Neural cell (in vitro differentiated cells): ENCODE measurements at regions not wholly inside any gene's neighbourhood (a gene's known extent, or its start where the extent isn't known, plus 50 kb on each side); places are given as distances from the start of the nearest gene placed in this dataset.
"Not testable (repeated sequence)": the region's sequence is repeated elsewhere in the genome, so short reads cannot be mapped to it uniquely, and the experiment has no call there.

Source experiments
- H2AFZ ChIP-seq: fragments of 200-600, 300-800 bp; sonication (generic), shearing (Covaris generic); 2 replicates; pipeline ENCODE4 v1.6.0; 2014; ENCODE audit warnings: low read depth, mild to moderate bottlenecking, antibody characterized with exemption, low read length, moderate library complexity
- H3F3A ChIP-seq: fragments of 200-600 bp; shearing (Covaris generic); 2 replicates; pipeline ENCODE4 v1.6.1; 2016; ENCODE audit warnings: mild to moderate bottlenecking, moderate library complexity, mixed read lengths, antibody characterized with exemption, low read length; ENCODE audit not compliant: insufficient read depth, poor library complexity, severe bottlenecking
- H3K27ac ChIP-seq: fragments of 200-600, 300-800 bp; sonication (generic), shearing (Covaris generic); 2 replicates; pipeline ENCODE4 v1.5.1; 2014; ENCODE audit warnings: mild to moderate bottlenecking, low read length, moderate library complexity
- H3K27me3 ChIP-seq: fragments of 300-800, 200-600 bp; sonication (generic), shearing (Covaris generic); 2 replicates; pipeline ENCODE4 v1.6.0; 2014; ENCODE audit warnings: mild to moderate bottlenecking, low read depth, low read length, moderate library complexity; ENCODE audit not compliant: insufficient read depth
- H3K36me3 ChIP-seq: fragments of 300-800, 200-600 bp; sonication (generic), shearing (Covaris generic); 2 replicates; pipeline ENCODE4 v1.5.1; 2014; ENCODE audit warnings: mild to moderate bottlenecking, antibody characterized with exemption, low read length, moderate library complexity; ENCODE audit not compliant: insufficient read depth
- H3K4me2 ChIP-seq: fragments of 300-800, 200-600 bp; sonication (generic), shearing (Covaris generic); 2 replicates; pipeline ENCODE4 v1.6.0; 2014; ENCODE audit warnings: mild to moderate bottlenecking, low read length
- H3K4me3 ChIP-seq: fragments of 300-800, 200-600 bp; sonication (generic), shearing (Covaris generic); 2 replicates; pipeline ENCODE4 v1.5.1; 2014; ENCODE audit warnings: mild to moderate bottlenecking, low read length, moderate library complexity
- H3K79me2 ChIP-seq: fragments of 200-600 bp; shearing (Covaris generic); replicated peaks from 2 replicates; pipeline ENCODE4 v1.6.0; 2014; ENCODE audit warnings: mild to moderate bottlenecking, low read length, moderate library complexity; ENCODE audit not compliant: insufficient read depth
- H3K9ac ChIP-seq: fragments of 300-800, 200-600 bp; sonication (generic), shearing (Covaris generic); 2 replicates; pipeline ENCODE4 v1.6.1; 2016; ENCODE audit warnings: mild to moderate bottlenecking, low read length, mixed read lengths
- H3K9me2 ChIP-seq: fragments of 200-600 bp; shearing (Covaris generic); 2 replicates; pipeline ENCODE4 v1.6.1; 2016; ENCODE audit warnings: mild to moderate bottlenecking, low read length, mixed read lengths; ENCODE audit not compliant: insufficient read depth
- H3K9me3 ChIP-seq: fragments of 200-600, 300-800 bp; sonication (generic), shearing (Covaris generic); 2 replicates; pipeline ENCODE4 v1.6.1; 2016; ENCODE audit warnings: mild to moderate bottlenecking, mixed run types, low read length, moderate library complexity, mixed read lengths
- H4K20me1 ChIP-seq: fragments of 200-600 bp; shearing (Covaris generic); 2 replicates; pipeline ENCODE4 v1.6.1; 2016; ENCODE audit warnings: mild to moderate bottlenecking, mixed run types; ENCODE audit not compliant: insufficient read depth
- CTCF ChIP-seq: fragments of 450-650 bp; IDR thresholded peaks from 2 replicates; pipeline ENCODE4 v1.5.1; 2014; ENCODE audit warnings: antibody characterized with exemption, mild to moderate bottlenecking, moderate library complexity; ENCODE audit not compliant: poor library complexity, severe bottlenecking
- EP300 ChIP-seq: fragments of 450-650 bp; conservative IDR thresholded peaks from 2 replicates; pipeline ENCODE4 v1.6.1; 2014; ENCODE audit warnings: antibody characterized with exemption, mild to moderate bottlenecking, moderate library complexity; ENCODE audit not compliant: poor library complexity, severe bottlenecking
- EZH2 ChIP-seq: fragments of 200-600, 300-800 bp; shearing (Covaris generic), sonication (generic); IDR thresholded peaks from 2 replicates; pipeline ENCODE4 v1.6.1; 2014; ENCODE audit warnings: antibody characterized with exemption, low read length, borderline replicate concordance, mild to moderate bottlenecking; ENCODE audit not compliant: insufficient read depth, poor library complexity, severe bottlenecking
- MXI1 ChIP-seq: fragments of 450-650 bp; conservative IDR thresholded peaks from 2 replicates; pipeline ENCODE4 v1.6.1; 2014; ENCODE audit warnings: antibody characterized with exemption, mild to moderate bottlenecking; ENCODE audit not compliant: poor library complexity, severe bottlenecking
- POLR2AphosphoS5 ChIP-seq: IDR thresholded peaks from 2 replicates; pipeline ENCODE4 v1.6.1; 2012
- RAD21 ChIP-seq: fragments of 450-650 bp; conservative IDR thresholded peaks from 2 replicates; pipeline ENCODE4 v1.6.1; 2014; ENCODE audit warnings: antibody characterized with exemption, mild to moderate bottlenecking, moderate library complexity
- REST ChIP-seq: IDR thresholded peaks from 2 replicates; pipeline ENCODE4 v1.6.1; 2012; ENCODE audit warnings: borderline replicate concordance
- SMC3 ChIP-seq: fragments of 450-650 bp; conservative IDR thresholded peaks from 2 replicates; pipeline ENCODE4 v1.6.1; 2014; ENCODE audit warnings: antibody characterized with exemption, mild to moderate bottlenecking, moderate library complexity; ENCODE audit not compliant: poor library complexity
- TAF1 ChIP-seq: IDR thresholded peaks from 2 replicates; pipeline ENCODE4 v1.6.1; 2012; ENCODE audit warnings: low read depth

GRCh38 chr12:46903058-46903457 is 77.3 kb upstream of the SLC38A4 start:
- no peak overlapping the region for H3K4me2 ChIP-seq
- no peak overlapping the region for H2AFZ ChIP-seq
- H3K36me3 ChIP-seq, result no peaks in the 10 kb centered on the region
- TF ChIP-seq TAF1, result no peak
- TF ChIP-seq CTCF, result no peak
- TF ChIP-seq EZH2, result no peak
- no peak for TF ChIP-seq SMC3
- no peak for TF ChIP-seq MXI1
- TF ChIP-seq REST, result no peak
- TF ChIP-seq RAD21, result no peak
- no peak for TF ChIP-seq EP300
- no peak for TF ChIP-seq POLR2AphosphoS5
- H3K9me2 ChIP-seq, result no peaks in the 10 kb centered on the region
- no peaks in the 10 kb centered on the region for H3K79me2 ChIP-seq
- H3K27me3 ChIP-seq, result no peaks in the 10 kb centered on the region
- H3K9ac ChIP-seq, result no peak overlapping the region
- no peaks in the 10 kb centered on the region for H3K9me3 ChIP-seq
- no peaks in the 10 kb centered on the region for H4K20me1 ChIP-seq
- H3K4me3 ChIP-seq, result no peak overlapping the region
- H3F3A ChIP-seq, result no peaks in the 10 kb centered on the region
- H3K27ac ChIP-seq, result no peak overlapping the region

GRCh38 chr12:46904406-46905238 is 78.8 kb upstream of the SLC38A4 start:
- Histone ChIP-seq H3K27ac (no peak overlapping the region), H3K4me2 (no peak overlapping the region), H3K9me3 (no peaks in the 10 kb centered on the region), H3K4me3 (no peak overlapping the region), H3K9ac (no peak overlapping the region), H3K36me3 (no peaks in the 10 kb centered on the region), H3K79me2 (no peaks in the 10 kb centered on the region), H3K9me2 (no peaks in the 10 kb centered on the region), H2AFZ (no peak overlapping the region), H4K20me1 (no peaks in the 10 kb centered on the region), H3K27me3 (no peaks in the 10 kb centered on the region), H3F3A (no peaks in the 10 kb centered on the region)
- TF ChIP-seq EP300, result no peak
- TF ChIP-seq SMC3, result no peak
- TF ChIP-seq EZH2, result no peak

- H3K9me3 ChIP-seq, H3K9ac ChIP-seq, H3K4me2 ChIP-seq, H3F3A ChIP-seq, H3K36me3 ChIP-seq, H3K79me2 ChIP-seq, H3K4me3 ChIP-seq, H4K20me1 ChIP-seq, H3K9me2 ChIP-seq, H3K27me3 ChIP-seq, H3K27ac ChIP-seq, H2AFZ ChIP-seq: not testable (repeated sequence)
These were observed 79.4 kb upstream of the SLC38A4 start for GRCh38 chr12:46905239-46905627.
